HUDEP-2 (cell line): ENCODE measurements at regions not wholly inside any gene's neighbourhood (a gene's known extent, or its start where the extent isn't known, plus 50 kb on each side); places are given as distances from the start of the nearest gene placed in this dataset.
A peak's percentile ranks its signal among the peaks of the same experiment; 100 is the strongest.
"Not testable (repeated sequence)": the region's sequence is repeated elsewhere in the genome, so short reads cannot be mapped to it uniquely, and the experiment has no call there.

Source experiments
- DNase-seq, 76 experiments: peaks; one replicate each; lab custom pipeline; 2025; ENCODE audit not compliant: unreplicated experiment in 76 of 76; lab: John Stamatoyannopoulos, UW

DNA sequence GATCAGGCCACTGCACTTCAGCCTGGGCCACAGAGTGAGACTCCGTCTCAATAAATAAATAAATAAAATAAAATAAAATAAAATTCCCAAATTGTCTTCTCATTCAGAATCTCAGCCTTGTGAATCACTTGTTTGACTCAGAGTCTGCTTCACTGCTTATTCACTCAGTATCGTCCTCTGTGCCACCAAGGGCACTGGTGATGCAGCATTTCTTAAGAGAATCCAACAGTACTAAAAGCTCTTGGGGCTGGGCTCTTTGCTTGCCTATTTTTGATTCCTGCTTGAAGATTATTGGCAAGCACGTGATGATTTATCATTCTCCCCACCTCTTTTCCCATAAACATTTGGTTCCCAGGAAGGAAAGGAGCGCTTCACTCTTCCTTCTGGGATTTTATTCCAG is 54.8 kb upstream of the HMGB1 start:
- DNase-seq: no peak

DNA sequence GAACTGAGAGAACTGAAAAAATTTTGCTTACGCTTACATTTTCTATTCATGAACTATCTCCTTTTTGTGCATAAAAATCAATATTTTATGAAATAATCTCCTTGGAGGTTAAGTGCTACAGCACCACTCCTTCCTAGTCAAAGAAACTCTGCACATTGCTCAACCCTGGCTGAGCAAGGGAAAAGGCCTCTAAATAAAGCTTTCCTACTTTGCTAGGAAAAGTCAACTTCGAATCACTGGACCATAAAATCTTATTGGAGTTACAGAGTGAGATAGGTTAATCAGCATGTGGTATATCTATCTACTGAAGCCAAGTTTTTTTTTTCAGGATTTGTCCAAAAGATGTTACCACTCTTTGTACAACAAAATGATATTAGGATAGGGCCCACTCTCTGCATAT is 57.5 kb upstream of the HMGB1 start:
- DNase-seq: no peak

DNA sequence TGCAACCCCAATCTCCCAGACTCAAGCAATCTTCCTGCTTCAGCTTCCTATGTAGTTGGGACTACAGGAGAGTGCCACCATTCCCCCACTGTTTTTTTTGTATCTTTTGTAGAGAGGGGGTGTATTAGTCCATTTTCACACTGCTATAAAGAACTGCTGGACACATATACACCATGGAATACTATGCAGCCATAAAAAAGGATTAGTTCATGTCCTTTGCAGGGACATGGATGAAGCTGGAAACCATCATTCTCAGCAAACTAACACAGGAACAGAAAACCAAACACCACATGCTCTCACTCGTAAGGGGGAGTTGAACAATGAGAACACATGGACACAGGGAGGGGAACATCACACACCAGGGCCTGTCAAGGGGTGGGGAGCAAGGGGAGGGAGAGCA is 58.1 kb upstream of the HMGB1 start:
- DNase-seq: not testable (repeated sequence)

DNA sequence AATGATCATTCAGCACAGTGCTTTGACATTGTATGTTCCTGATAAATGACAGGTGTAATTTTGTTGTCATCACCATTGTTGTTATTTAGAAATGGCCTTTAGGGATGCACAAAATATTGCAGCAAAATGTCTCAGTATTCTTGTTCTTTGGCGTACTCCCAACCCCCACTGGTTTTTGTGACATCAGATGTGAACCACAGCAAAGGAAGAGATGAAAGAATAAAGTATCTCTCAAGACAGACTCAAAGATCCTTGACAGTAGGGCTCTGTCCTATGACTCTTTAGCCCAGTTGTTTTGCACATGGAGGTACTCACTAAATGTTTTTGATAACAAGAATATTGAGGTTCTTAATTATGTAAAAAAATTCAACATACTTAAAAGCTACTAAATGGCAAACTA is 59.5 kb upstream of the HMGB1 start:
- DNase-seq: not testable (repeated sequence)

DNA sequence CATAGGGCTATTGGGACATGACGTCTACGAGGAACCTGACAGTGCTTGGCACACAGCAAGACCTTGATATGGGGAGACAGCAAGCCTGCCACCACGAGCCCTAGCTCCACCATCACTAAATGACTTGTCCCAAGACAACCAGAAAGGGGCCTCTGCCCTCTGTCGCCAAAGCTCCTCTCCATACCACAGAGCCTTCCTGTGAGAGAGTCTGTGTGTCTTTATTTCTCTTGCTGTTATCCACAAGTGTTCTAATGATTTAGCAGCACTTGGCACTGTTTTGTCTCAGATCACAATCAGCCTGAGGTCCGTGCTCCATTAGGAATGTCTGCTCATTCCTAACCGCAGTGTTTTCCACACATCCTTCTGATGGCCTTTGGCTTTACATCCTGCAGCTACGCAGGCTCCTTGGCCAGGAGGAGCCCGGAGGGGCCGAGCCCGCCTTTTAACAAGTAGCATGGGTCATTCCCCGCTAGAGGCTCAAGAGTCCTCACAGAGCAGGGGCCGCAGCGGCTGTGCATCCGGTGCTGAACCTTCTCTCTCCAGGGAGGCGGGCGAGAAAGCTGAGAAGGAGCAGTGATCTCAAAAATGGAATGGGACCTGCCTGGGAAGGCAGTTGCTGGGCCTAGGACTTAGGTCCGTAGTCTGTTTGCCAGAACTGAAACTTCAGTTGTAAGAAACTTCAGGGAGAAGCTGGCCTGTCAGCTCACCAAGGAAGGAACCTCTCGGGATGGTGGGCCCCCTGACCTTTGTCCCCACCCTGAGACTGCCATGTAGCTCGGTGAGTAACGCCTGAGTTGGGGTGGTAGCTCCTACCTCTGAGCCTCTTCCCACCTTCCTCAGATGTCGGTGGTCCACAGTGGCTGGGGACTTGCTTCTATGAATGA is 61.1 kb upstream of the HMGB1 start:
- no peak for DNase-seq

DNA sequence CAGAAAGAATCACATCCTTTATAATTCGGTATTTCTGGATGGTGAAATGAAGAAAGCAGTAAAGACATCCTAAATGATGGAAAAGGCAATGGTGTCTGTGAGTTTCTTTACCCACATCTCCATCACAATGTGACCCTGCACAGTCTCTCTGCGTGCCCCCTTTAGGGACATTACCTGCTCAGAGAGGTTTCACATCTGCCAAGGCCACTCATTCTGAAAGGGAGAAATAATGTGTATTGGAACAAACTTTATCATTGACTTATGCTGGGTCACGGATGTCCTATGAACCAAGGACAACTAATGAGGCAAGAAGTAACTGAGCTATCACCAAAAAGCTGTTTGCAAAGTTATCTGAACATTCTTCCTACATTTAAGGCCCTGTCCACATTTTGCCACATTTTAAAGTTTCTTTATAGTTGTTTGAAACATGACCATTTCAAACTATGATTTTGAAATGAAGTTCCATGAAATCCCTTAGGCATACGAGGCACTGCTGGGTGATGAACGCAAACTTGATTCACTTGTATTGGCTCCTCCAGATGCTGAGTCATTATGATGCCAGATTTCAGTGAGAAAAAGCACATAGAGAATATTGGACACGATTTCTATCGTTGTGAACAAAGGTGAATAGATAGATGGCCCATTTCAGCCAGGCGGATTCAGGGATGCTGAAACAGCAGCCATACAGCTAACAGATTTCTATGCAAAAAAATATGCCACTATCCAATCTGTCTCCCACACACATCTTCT is 63.5 kb upstream of the HMGB1 start:
- no peak for DNase-seq

DNA sequence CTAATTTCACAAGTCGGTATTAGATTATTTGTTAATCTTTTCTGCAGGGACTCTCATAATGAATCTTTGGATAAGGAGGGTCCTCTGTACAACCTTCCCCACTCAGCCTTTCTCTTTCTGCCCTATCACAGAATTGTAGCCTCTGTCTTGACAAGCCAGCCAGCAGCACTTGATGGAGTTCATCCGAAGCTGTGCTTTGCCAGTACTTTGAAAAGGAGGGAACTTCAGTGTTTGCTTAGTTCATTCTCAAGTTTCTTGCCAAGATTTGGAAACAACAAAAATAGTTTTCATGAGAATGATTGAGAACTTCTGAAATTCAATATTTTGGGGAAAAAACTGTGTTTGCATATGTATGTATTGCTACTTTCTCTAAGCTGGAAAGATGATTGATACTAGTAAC is 69.3 kb upstream of the HMGB1 start:
- DNase-seq: no peak

DNA sequence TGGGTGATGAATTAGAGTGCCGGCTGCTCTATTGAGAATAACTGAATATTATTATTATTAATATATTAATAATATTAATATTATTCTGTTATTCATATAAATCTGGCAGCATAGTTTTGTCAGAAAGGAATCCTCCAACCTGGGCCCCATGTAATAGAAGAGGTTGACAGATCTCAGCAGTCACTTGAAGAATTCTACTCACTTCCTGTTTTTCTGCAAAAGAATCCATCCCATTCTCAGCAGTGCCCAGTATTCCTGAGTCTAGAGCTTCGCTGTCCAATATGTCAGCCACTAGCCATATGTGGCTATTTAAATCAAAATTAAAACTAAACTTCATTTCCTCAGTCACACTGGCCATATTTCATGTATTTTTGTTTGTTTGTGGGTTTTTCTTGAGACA is 72.4 kb upstream of the USPL1 start:
- DNase-seq: no peak

DNA sequence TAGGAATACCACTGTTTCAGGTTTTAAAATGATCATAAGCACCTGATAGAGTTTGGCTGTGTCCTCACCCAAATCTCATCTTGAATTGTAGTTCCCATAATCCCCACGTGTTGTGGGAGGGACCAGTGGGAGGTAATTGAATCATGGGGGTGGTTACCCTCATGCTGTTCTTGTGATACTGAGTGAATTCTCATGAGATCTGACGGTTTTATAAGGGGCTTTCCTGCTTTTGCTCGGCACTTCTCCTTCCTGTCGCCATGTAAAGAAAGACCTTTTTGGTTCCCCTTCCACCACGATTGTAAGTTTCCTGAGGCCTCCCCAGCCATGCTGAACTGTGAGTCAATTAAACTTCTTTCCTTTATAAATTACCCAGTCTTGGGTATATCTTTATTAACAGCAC is 69.7 kb upstream of the USPL1 start:
- not testable (repeated sequence) for DNase-seq

DNA sequence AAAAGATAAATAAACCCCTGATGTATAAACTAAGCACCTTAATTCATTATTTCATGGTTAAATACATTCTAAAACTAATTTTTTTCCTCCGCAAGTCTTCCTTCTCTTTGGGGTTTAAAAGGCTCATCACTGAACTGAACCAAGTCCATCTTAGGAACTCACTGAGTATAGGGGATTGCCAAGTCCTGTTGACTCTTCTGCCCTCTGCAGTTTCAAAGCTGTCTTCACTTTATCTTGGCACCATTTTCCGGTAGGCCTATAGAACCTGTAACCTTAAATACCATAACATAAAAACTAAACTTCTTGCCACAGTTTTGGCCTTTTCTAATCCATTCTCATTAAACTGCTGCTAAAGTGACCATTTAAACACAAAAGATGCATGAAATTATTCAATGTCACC is 66.5 kb upstream of the USPL1 start:
- peak in 45 of 76 experiments; percentile 2 to 70 (median 40) for DNase-seq

DNA sequence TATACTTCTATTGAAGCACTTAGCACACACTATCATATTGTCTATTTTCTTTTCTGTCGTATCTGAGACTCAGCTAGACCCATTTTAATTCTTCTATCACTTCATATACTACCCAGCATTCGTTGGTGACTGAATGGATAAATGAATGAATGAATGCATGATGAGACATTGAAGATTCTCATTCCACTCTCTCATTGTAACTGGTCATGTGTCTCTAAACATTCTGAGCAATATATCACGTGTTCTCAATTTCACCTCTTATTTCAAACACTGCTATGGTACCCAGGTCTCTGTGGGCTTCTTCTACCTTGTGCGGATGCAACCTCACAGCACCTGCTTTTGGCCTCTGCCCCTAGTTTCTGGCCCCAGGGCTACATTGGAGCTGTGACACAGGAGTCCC is 65.2 kb upstream of the USPL1 start:
- DNase-seq: no peak

DNA sequence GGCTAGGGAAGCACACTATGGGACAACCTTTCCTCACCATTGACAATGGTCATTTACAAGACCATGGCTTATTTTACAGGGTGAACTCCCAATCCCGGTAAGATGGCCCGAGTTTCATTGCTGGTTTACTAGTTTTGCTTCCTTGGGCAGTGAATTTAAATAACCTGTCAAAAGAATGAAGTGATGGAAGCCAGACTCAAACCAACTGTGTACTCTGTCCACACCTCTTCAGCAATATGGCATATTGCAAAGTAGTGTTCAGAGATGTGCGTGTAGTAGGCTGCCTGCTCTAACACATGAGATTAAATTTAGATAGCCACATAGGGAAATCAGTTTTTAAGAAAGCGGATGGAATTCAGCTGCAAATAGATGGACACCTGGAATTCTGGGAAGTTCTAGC is 58.4 kb upstream of the USPL1 start:
- no peak for DNase-seq

DNA sequence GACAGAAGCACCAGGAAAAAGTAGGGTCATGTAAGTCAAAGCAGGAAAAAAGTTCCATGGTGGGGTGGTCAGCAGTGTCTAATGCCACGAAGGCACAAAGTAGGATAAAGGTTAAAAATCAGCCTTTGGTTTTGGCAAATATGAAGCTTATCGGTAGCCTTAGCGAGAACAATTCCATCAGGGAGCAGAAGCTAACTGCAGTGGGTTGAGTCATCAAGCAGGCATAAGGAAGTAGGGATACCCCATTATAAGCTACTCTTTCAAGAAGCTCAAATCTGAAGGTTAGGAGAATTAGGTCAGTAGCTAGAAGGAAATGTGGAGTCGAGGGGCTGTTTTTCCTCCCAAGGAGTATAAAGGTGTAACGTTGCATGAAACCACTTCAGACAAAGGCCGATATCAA is 57.5 kb upstream of the USPL1 start:
- no peak for DNase-seq

DNA sequence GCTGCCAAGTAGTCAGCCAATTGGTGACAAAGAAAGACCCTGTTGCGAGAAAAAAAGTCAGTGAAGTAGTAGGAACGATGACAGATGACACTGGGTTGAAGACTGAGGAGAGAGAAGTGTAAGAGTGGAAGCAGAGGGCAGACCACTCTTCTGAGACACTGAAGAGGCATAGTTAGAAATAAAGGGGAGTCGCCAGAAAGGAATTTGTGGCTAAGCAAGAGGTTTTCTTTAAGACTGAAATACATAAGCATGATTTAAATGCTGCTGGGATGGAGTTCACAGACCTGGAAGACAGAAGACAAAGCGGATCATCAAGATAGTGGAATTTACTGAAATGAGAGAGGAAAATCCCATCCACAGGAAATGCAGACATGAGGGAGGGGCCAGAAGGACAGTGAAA is 56.2 kb upstream of the USPL1 start:
- DNase-seq: no peak

DNA sequence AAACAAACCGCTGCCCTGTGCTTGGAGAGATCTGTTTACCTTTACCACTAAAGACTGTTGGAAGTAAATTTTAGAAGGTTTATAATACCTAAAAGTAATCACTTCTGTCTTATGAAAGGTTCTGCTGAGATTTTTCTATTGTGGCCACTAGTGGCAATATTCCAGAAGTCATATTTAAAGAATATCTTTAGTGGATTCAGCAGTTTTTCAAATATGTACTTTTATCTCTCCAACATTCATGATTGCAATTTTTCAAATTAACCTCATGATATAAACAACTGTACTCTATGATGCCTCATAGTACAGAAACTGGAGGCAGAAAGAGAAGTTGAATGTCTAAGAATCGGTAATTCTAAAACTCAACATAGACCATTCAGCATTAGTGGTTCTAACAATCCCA is 53.2 kb upstream of the USPL1 start:
- no peak for DNase-seq

DNA sequence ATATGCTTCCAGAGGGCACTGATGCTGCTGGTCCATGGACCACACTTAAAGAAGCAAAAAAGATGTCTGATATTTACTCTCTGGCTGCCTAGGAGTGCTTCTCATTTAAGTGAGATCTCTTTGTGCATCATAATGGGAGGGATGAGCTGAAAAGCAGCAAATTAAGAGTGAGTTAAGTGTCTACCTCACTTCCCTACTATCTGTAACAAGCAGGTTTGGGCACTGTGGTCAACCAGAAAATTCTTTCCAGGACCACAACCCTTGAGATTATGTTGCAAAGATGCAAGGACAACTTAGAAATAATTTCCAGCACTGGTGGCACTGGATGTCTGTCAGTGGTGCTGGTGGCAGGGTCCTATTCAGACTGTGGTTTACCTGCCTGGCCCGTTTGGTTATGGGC is 52.1 kb upstream of the USPL1 start:
- peak in 3 of 76 experiments; percentile 6 to 21 (median 15) for DNase-seq

DNA sequence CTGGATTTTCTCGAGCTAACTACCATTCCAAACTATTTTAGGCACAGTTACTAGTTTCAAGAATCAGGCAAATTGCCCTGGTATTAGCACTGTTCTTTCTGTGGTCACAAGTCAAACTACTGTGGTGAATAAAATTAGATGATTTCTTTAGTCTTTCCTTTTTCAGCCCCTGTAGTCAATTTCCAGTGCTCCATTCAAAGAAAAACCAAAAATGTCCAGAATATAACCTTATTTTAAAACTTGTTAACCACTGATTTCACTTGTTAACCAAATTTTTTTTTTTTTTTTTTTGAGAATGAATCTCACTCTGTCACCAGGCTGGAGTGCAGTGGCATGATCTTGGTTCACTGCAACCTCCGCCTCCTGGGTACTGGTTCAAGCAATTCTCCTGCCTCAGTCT is 50.6 kb upstream of the USPL1 start:
- no peak for DNase-seq
